ENCODE measurements at regions not wholly inside any gene's neighbourhood (a gene's known extent, or its start where the extent isn't known, plus 50 kb on each side); places are given as distances from the start of the nearest gene placed in this dataset.

DNA sequence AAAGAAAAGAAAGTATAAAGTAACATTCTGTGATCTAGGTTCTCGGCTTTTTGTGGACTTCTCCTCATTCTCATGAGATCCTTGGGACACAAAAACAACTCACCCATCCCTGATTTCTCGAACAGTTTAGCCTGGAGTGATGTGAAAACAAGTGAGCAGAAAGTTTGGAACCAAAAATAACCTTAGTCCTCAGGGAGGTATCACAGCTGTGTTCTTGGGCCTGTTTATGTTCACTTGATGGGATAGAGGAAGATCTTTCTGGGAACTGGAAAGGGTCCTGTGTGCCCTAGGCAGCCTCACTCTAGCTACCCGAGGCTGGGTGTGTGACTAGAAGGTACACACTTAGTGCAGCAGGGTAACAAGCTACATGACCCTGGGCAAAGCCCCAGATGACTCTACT lies 308.8 kb upstream of the PDZRN3 start:
- Histone ChIP-seq H2AFZ (ENCODE audit: low read length) (no peak overlapping the region), H3K27ac (ENCODE audit: low read depth, low read length) (no peak overlapping the region), H3K36me3 (ENCODE audit: insufficient read depth, low read length) (no peaks in the 10 kb centered on the region), H3K27me3 (ENCODE audit: insufficient read depth, low read length) (no peaks in the 10 kb centered on the region), H3K4me2 (ENCODE audit: insufficient read depth, low read length) (no peak overlapping the region), H3K4me1 (ENCODE audit: insufficient read depth, low read length) (no peaks in the 10 kb centered on the region), H3K9me3 (ENCODE audit: low read depth, low read length) (no peaks in the 10 kb centered on the region), H3K4me3 (ENCODE audit: insufficient read depth, low read length) (no peak overlapping the region), H4K20me1 (ENCODE audit: insufficient read depth, low read length) (no peaks in the 10 kb centered on the region), H3K79me2 (ENCODE audit: insufficient read depth, low read length) (no peaks in the 10 kb centered on the region)
- peak; percentile 15 for DNase-seq (ENCODE audit: insufficient read length, low spot score, missing footprints)
- TF ChIP-seq, protein P1, sequence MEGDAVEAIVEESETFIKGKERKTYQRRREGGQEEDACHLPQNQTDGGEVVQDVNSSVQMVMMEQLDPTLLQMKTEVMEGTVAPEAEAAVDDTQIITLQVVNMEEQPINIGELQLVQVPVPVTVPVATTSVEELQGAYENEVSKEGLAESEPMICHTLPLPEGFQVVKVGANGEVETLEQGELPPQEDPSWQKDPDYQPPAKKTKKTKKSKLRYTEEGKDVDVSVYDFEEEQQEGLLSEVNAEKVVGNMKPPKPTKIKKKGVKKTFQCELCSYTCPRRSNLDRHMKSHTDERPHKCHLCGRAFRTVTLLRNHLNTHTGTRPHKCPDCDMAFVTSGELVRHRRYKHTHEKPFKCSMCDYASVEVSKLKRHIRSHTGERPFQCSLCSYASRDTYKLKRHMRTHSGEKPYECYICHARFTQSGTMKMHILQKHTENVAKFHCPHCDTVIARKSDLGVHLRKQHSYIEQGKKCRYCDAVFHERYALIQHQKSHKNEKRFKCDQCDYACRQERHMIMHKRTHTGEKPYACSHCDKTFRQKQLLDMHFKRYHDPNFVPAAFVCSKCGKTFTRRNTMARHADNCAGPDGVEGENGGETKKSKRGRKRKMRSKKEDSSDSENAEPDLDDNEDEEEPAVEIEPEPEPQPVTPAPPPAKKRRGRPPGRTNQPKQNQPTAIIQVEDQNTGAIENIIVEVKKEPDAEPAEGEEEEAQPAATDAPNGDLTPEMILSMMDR (IDR thresholded peaks at IDR 0.05; ENCODE audit: extremely low read depth, low read depth, low read length) = no peak

DNA sequence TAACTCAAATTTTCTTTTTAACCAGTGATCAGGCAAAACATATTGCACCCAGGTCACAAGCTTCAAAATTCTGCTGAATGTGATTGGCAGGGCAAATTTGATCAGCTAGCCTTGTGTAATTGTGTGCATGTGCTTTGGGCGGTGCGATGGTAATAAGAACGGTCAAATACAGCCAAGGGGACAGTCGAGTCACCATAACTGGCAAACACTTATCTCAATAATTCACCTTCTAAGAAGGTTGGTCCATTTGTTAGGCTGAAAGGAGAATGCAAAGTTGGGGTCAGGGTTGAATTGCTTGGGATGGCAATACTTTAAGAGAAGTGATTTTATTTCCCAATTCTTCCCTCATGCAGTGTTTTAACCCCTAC lies 302.4 kb upstream of the PDZRN3 start:
- Histone ChIP-seq H3K4me2 (ENCODE audit: insufficient read depth, low read length) (no peak overlapping the region), H3K9me3 (ENCODE audit: low read depth, low read length) (no peaks in the 10 kb centered on the region)
- TF ChIP-seq, protein P1 (IDR thresholded peaks at IDR 0.05; ENCODE audit: extremely low read depth, low read depth, low read length) = no peak

DNA sequence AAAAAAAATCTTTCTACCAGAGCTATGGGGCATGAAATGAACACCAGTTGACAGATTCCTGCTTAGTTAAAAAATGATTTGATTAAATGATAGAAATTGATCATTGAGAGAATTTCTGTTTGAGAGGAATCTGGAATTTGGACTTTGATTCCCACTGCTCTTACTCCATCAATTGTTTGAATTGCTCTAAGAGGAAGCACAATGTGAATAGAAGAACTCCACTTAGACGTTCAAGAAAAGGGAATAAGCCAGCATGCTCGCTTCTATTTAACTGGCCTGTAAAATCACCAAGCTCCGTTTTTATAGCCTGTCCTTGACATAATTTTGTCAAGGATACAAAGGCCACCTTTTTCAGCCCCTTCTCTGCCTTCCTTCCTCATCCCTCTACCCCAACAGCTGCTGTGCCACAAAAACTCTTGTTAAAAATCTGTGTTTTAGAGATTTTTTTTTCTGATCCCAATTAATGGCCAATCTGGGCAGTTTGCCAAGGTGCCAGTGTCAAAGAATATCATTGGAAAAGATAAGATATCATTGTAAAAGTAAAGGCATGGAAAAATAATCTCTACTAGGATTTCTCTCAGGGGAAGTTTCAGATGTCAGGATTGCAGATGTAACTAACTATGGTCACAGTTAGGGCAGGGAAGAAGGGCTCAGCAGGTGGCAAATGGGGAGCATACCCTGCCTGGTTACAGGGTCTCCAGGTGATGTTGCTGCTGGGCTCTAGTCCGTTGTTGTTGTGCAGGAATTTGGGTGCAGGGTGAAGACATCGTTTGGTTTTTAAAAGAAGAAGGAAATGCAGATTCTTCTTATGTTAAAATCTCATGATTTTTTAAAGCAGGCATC lies 301.8 kb upstream of the PDZRN3 start:
- Histone ChIP-seq H3K4me2 (ENCODE audit: insufficient read depth, low read length) (no peak overlapping the region), H3K4me3 (ENCODE audit: insufficient read depth, low read length) (no peak overlapping the region), H2AFZ (ENCODE audit: low read length) (no peak overlapping the region), H3K79me2 (ENCODE audit: insufficient read depth, low read length) (no peaks in the 10 kb centered on the region), H3K36me3 (ENCODE audit: insufficient read depth, low read length) (no peaks in the 10 kb centered on the region), H3K4me1 (ENCODE audit: insufficient read depth, low read length) (no peaks in the 10 kb centered on the region), H3K27ac (ENCODE audit: low read depth, low read length) (no peak overlapping the region), H3K9me3 (ENCODE audit: low read depth, low read length) (no peaks in the 10 kb centered on the region), H4K20me1 (ENCODE audit: insufficient read depth, low read length) (no peaks in the 10 kb centered on the region), H3K27me3 (ENCODE audit: insufficient read depth, low read length) (no peaks in the 10 kb centered on the region)
- TF ChIP-seq, protein P1 (IDR thresholded peaks at IDR 0.05; ENCODE audit: extremely low read depth, low read depth, low read length) = no peak
- peak; percentile 35 for DNase-seq (ENCODE audit: insufficient read length, low spot score, missing footprints)

More for the DNA sequence above, 302.4 kb upstream of the PDZRN3 start:
- no peak for DNase-seq (ENCODE audit: insufficient read length, low spot score, missing footprints)
- H3K36me3 ChIP-seq (ENCODE audit: insufficient read depth, low read length) = no peaks in the 10 kb centered on the region
- H4K20me1 ChIP-seq (ENCODE audit: insufficient read depth, low read length) = no peaks in the 10 kb centered on the region
- no peaks in the 10 kb centered on the region for H3K4me1 ChIP-seq (ENCODE audit: insufficient read depth, low read length)
- no peak overlapping the region for H3K27ac ChIP-seq (ENCODE audit: low read depth, low read length)
- H3K4me3 ChIP-seq (ENCODE audit: insufficient read depth, low read length) = no peak overlapping the region
- H3K27me3 ChIP-seq (ENCODE audit: insufficient read depth, low read length) = no peaks in the 10 kb centered on the region
- no peaks in the 10 kb centered on the region for H3K79me2 ChIP-seq (ENCODE audit: insufficient read depth, low read length)
- no peak overlapping the region for H2AFZ ChIP-seq (ENCODE audit: low read length)

DNA sequence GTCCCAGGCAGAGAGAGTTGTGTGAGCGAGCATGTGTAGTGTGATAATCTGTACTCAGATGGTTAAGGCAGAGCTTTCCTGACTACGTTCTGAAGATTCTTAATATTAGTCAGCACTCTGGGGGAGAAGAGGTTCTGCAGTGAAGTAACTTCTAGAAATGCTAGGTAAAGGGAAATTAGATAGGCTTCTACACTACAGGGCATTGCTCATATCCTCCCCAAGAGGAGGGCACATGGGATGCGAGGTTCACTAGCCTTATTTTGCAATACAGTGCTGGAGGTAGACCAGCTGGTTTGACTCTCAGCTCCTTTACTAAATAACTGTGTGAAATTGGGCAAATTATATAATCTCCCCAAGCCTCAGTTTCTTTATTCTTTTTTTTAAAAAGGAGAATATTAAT lies 300.3 kb upstream of the PDZRN3 start:
- DNase-seq (ENCODE audit: insufficient read length, low spot score, missing footprints) = no peak
- no peaks in the 10 kb centered on the region for H4K20me1 ChIP-seq (ENCODE audit: insufficient read depth, low read length)
- H3K27me3 ChIP-seq (ENCODE audit: insufficient read depth, low read length) = no peaks in the 10 kb centered on the region
- no peaks in the 10 kb centered on the region for H3K36me3 ChIP-seq (ENCODE audit: insufficient read depth, low read length)
- H3K9me3 ChIP-seq (ENCODE audit: low read depth, low read length) = no peaks in the 10 kb centered on the region
- TF ChIP-seq, protein P1 (IDR thresholded peaks at IDR 0.05; ENCODE audit: extremely low read depth, low read depth, low read length) = no peak
- H3K4me3 ChIP-seq (ENCODE audit: insufficient read depth, low read length) = no peak overlapping the region
- no peak overlapping the region for H2AFZ ChIP-seq (ENCODE audit: low read length)
- no peaks in the 10 kb centered on the region for H3K4me1 ChIP-seq (ENCODE audit: insufficient read depth, low read length)
- H3K27ac ChIP-seq (ENCODE audit: low read depth, low read length) = no peak overlapping the region
- no peaks in the 10 kb centered on the region for H3K79me2 ChIP-seq (ENCODE audit: insufficient read depth, low read length)
- no peak overlapping the region for H3K4me2 ChIP-seq (ENCODE audit: insufficient read depth, low read length)

Data from osteoblast (primary cell).